ENCODE measurements at regions not wholly inside any gene's neighbourhood (a gene's known extent, or its start where the extent isn't known, plus 50 kb on each side); places are given as distances from the start of the nearest gene placed in this dataset.

- TF ChIP-seq POLR2A (IDR thresholded peaks at IDR 0.05) (no peak), CTCF (IDR thresholded peaks at IDR 0.05) (no peak)
Measured at GRCh38 chr15:69574506-69574905, 121.9 kb downstream of the RPLP1 start.

All from thyroid gland (tissue), 4 donors.